HG03442 (cell line): ENCODE measurements at regions not wholly inside any gene's neighbourhood (a gene's known extent, or its start where the extent isn't known, plus 50 kb on each side); places are given as distances from the start of the nearest gene placed in this dataset.
"Not testable (repeated sequence)": the region's sequence is repeated elsewhere in the genome, so short reads cannot be mapped to it uniquely, and the experiment has no call there.

ENCODE experiments used
- ATAC-seq: cut with Tn5 transposase; IDR thresholded peaks from one replicate; pipeline ENCODE4 v1.9.1; 2021; ENCODE audit warnings: mild to moderate bottlenecking, moderate library complexity; ENCODE audit not compliant: unreplicated experiment

GRCh38 chr14:106153362-106153955 lies 627.1 kb downstream of the TMEM121 start:
- ATAC-seq, result not testable (repeated sequence)

DNA sequence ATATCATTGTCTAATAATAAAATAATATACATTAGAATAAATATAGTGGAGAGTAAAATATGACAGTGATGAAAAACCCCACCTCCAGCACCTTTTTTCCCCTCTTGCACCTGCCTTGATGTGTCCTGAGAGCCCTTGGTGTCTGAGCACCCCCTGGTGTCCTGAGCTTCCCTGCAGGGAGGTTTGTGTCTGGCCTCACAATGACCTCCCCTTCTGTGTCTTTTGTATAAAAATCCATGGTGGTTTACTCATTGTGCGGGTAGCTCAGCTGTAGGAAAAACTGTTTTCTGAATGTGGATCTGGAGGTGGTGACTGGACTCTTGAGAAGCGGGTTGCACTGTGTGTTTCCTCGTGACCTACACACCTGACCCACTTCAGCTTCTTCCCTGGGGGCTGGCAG lies 636.9 kb downstream of the TMEM121 start:
- no peak for ATAC-seq

DNA sequence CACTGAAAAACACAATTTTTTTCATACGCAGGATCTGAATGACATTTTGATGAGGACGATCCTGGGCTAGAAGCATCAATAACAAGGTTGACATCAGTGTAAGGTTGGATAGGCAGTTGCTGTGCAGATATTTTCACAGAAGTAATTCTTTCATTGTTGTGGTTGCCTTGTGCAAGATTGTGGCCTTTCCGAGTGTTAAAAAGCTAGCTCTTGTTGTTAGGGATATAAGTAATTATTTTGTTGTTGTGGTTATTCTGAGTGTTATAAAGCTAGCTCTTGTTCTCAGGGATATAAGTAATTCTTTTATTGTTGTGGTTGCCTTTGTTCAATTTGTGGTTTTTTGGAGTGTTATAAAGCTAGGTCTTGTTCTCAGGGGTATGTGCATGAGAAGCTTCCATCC lies 637.4 kb downstream of the TMEM121 start:
- ATAC-seq, result not testable (repeated sequence)

DNA sequence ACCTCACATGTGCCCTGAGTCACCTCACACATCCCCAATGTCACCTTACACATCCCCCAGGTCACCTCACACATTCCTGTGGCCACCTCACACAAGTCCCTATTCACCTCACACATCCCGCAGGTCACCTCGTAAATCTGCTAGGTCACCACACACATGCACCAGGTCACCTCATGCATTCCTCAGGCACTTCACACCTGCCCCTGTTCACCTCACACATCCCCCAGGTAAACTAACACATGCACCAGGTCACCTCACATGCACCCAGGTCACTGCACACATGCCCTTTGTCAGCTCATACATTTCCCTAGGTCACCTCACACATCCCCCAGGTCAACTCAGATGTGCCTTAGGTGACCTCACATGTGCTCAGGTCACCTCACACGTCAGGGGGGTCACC lies 639.8 kb downstream of the TMEM121 start:
- ATAC-seq, result no peak

DNA sequence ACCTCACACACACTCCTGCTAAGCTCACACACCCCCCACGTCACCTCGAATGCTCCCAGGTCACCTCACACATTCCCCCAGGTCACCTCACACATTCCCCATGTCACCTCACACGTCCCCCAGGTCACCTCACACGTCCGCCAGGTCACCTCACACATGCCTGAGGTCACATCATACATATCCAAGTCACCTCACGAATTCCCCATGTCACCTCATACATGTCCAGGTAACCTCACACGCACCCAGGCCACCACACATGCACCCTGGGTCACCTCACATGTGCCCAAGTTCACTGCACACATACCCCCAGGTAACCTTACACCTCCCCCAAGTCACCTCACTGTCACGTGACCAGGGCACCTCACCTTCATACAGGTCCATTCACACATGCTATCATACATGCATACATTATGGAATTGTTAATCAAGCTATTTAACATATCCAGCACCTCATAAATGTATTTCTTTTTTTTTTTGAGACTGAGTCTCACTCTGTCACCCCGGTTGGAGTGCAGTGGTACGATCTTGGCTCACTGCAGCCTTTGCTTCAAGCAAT lies 640.3 kb downstream of the TMEM121 start:
- no peak for ATAC-seq

- ATAC-seq, result not testable (repeated sequence)
These were observed 643.8 kb downstream of the TMEM121 start for GRCh38 chr14:106170163-106170658.

- no peak for ATAC-seq
These were observed 647.8 kb downstream of the TMEM121 start for GRCh38 chr14:106174206-106174605.

DNA sequence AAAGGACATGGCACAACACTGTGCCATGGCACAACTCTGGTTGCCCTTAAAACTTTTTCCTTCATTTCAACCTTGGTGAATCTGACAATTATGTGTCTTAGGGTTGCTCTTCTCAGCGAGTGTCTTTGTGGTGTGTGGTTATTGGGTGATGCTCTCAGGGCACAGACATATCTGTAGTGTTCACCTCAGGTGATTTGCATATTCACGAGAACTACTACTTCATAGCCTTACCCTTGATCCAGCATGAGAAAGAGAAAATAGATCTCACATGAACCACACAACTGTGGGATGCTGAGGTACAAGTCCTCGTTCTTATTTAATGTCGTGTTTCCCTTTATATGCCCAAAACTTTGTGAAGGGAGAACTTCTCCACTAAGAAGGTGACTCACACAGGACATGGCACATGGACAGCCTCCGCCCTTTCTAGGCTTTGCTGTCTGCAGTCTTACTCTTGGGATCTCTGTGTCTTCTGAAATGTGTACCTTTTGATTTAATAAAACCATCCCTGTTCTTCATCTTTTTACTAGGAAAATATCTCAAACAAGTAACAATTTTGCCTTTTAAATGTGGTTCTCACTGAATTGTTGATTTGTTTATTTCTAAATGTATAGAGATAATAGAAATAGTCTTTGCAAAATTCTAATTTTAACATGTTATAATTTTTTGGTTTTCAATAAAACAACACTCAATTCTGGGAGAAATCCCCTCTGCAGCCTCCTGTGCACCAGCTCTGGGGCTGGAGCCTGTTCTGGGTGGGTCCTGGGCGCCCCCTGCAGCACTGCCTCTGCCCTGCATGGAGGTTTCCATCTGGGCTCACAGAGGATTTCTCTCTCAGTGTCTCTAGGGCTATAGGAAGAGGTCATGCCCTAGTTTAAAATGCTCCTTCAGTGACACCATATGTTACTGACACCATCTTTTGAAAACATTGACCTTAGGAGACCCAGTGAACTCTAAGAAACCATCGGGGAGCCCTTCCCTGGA lies 651.2 kb downstream of the TMEM121 start:
- ATAC-seq, result not testable (repeated sequence)

DNA sequence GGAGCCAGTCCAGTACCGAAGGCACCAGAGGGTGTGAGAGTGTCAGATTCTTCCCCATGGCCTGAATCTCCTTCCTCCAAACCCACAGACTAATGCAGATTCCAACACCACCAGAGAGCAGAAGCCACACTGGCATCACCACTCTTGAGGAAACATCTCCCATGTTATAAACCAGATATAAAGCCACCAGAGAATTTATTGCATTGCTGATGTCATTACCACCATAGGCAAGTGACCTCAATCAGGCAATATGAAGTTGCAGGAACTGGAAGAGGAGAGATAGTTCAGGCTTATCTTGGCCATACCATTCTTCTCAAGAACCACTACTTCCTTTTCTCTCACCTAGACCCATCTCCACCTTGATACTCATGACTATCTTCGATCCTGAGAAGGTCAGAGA lies 653.4 kb downstream of the TMEM121 start:
- no peak for ATAC-seq

DNA sequence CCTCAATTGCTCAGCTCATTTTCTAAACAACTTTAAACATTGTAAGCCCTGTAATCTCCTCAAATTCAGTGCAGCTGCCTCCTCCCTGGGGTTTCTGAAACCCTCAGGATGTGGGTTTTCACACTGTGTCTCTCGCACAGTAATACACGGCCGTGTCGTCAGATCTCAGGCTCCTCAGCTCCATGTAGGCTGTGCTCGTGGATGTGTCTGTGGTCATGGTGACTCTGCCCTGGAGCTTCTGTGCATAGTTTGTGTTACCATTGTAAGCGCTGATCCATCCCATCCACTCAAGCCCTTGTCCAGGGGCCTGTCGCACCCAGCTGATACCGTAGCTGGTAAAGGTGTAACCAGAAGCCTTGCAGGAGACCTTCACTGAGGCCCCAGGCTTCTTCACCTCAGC lies 658.4 kb downstream of the TMEM121 start:
- not testable (repeated sequence) for ATAC-seq

DNA sequence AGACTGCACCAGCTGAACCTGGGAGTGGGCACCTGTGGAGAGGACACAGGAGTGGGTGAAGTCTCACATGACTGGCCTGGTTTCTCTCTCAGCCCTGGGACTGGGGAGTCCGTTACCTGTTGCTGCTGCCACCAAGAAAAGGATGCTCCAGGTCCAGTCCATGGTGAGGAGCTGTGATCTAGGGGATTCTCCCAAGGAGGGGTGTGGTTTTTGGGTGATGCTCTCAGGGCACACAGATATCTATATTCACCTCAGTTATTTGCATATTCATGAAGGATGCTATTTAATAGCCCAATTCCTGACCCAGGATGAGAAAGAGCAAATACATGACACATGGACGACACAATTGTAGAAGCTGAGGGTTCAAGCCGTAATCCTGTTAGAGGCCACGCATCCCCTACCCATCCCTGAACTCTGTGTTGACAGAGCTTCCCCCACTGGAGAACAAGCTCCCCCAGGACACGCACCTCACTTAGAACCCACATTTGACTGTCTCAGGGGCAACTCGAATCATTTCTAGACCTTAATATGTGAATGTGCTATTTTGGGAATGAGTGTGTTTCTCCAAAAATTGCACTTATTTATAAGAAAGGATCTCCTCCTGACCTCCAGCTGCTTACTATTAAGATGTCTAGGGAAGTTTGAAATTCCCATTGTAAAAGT lies 658.9 kb downstream of the TMEM121 start:
- ATAC-seq, result not testable (repeated sequence)

DNA sequence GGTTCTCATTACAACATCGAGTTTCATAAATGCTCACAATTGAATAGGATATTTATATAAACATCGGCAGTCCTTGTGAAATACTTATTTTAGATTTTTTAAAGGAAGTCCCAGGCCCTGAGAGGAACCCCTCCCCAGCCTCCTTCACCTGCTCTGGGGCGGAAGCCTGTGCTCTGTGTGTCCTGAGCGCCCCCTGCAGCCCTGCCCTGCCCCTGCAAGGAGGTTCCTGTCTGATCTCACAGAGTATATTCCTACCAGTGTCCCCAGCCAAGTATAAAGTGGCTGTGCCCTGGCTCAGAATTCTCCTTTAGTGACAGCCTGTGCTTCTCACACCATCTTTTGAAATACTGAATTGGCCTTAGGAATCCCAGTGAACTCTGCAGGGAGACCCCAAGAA lies 659.5 kb downstream of the TMEM121 start:
- ATAC-seq, result no peak

- ATAC-seq, result no peak
These were observed 660.8 kb downstream of the TMEM121 start for GRCh38 chr14:106187216-106187615.

DNA sequence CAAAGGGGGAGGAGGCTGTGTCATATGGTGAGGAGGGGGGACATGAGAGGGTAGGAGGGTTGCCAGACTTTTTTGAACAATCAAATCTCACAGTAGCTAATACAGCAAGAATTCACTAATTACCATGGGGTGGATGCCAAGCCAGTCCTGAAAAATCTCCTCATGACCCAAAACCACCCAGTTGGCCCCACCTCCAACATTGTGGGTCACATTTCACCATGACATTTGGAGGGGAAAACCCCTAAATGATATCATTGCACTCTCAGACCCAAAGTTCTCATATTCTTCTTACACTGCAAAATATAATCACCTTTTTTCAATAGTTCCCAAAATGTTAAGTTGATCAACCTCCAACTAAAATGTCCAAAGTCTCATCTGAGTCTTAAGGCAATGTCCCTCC lies 666.3 kb downstream of the TMEM121 start:
- ATAC-seq, result not testable (repeated sequence)

GRCh38 chr14:106196459-106196858 lies 670.1 kb downstream of the TMEM121 start:
- not testable (repeated sequence) for ATAC-seq

DNA sequence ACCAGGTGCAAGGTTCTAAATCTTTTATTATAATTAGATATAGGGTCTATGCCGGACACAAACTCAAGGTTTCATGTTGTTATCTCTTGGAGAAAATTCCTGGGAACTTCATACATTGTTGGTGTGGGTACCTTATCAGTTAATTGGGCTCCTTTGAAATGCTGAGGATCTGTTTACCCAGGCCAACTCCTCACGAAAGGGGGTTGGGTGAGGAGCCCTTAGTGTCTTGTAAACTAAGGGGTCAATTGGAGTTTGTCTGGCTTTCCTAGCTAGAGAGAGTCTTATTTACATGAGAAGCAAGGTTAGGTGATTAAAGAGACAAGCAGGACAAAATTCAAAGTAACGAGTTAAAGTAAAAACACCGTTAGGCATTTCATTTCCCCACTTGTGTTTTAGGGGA lies 670.9 kb downstream of the TMEM121 start:
- not testable (repeated sequence) for ATAC-seq

DNA sequence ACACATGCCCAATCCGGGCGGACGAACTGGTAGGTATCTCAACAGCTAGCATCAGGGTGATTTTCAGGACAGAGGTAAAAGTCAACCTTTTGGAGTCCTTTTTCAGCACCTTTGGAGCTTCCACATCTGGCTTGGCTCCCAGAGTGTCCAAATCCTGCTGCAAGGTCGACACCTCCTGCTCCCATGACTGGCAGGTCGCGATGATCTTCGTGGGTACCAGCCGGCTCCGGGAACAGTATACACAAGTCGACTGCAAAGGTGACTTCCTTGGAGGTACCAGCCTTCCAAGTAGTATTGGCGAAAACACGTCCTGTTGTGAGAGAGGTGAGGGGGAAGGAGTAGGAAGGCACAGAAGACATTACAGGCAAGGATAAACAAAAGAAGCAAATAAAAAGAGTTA lies 672.7 kb downstream of the TMEM121 start:
- ATAC-seq, result no peak

- no peak for ATAC-seq
These were observed 674.3 kb downstream of the TMEM121 start for GRCh38 chr14:106200541-106201315.

GRCh38 chr14:106201376-106201775 lies 675.0 kb downstream of the TMEM121 start:
- ATAC-seq, result no peak

DNA sequence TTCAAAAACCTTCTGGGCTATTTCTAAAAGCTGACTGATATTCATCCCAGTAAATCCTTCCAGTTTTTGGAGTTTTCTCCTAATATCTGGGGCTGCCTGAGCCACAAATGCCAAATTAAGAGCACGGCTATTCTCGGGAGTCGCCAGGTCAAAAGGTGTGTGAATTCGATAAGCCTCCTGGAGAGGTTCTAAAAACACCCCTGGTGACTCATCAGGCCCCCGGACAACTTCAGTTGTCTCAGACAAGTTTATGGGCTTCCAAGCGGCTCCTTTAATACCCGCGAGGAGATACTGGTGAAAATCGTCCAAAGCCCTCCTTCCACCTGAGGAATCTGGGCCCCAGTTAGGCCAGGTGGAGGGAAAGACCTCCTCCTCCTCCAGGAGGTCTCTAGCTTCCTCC lies 677.1 kb downstream of the TMEM121 start:
- ATAC-seq, result no peak
